GM18519 (cell line): ENCODE measurements at regions not wholly inside any gene's neighbourhood (a gene's known extent, or its start where the extent isn't known, plus 50 kb on each side); places are given as distances from the start of the nearest gene placed in this dataset.
"Not testable (repeated sequence)": the region's sequence is repeated elsewhere in the genome, so short reads cannot be mapped to it uniquely, and the experiment has no call there.

Experiments
- ATAC-seq: cut with Tn5 transposase; IDR thresholded peaks from one replicate; pipeline ENCODE4 v1.9.1; 2021; ENCODE audit warnings: mild to moderate bottlenecking, moderate library complexity; ENCODE audit not compliant: unreplicated experiment, low FRiP score

DNA sequence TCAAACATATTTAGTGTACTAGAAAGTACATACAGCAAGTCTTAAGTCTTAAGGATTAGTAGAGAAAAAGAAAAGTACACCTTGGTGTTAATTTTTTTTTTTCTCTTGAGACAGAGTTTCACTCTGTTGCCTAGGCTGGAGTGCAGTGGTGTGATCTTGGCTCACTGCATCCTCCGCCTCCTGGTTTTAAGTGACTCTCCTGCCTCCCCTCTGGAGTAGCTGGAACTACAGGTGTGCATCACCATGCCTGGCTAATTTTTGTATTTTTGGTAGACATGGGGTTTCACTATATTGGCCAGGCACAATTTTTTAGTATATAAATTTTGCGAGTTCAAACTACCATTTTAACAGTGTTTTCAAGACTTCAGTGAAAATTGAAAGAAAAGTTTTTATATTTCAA, 1941.1 kb upstream of the CDH6 start:
- no peak for ATAC-seq

DNA sequence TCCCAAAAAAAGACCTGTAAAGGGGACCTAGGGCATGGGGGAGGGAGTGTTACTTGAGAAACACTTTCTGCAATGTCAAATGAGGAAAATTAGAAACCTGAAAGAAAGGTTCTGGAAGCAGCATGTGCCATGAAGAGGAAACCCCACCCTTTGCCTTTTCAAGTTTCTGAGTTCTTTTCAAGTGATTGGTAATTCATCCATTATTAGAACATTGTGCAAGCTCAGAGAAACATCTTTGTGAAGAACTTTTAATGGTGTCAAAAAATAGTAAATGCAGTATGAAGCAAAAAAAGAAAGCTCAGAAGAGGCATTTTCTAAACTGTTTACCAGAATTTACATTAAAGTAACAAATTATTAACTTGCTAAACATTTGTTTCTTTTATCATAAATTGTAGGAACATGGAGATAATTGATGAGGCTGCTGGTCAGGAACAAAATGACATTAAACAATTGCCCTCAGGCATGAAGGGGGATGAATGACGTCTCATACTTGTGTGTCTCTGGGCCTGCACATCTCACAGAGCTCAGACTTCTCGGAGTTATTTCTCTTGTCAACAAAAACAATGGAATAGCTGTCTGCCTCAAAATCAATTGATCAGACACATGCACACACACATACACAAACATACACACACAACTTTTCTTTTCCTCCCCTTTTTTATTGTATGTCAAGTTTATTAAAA, 1946.0 kb upstream of the CDH6 start:
- no peak for ATAC-seq

DNA sequence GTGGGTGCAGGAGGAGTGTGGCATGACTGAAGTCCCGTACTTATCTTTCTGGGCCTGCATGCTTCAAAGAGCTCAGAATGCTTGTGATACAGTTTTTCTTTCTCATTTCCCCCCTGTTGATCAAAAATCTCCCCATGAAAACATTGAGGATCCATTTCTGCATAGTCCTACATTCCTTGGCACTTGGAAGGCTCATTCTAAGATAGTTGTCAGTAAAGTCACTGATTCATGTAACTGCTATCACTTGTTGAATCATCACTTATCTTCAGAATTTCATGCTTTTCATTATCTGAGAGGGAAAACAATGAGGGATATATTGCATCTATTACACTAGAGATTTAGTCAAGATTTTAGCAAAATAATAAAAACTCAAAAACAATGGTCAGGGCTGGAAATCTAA, 1953.1 kb upstream of the CDH6 start:
- ATAC-seq = no peak

DNA sequence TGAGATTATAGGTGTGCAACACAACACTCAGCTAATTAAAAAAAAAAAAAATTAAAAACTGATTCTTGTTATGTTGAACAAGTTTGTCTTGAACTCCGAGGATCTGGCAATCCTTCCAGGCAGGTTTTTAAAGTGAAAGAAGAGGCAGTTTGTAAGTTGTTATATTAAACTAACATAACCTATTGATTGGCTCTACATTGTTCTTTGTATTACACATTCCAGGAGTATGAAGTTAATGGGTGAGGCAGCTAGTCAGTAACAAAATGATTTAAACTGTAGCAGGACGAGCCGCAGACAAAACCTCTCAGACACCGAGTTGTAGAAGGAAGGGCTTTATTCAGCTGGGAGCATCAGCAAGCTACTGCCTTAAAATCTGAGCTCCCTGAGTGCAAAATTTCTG, 1953.9 kb upstream of the CDH6 start:
- no peak for ATAC-seq

DNA sequence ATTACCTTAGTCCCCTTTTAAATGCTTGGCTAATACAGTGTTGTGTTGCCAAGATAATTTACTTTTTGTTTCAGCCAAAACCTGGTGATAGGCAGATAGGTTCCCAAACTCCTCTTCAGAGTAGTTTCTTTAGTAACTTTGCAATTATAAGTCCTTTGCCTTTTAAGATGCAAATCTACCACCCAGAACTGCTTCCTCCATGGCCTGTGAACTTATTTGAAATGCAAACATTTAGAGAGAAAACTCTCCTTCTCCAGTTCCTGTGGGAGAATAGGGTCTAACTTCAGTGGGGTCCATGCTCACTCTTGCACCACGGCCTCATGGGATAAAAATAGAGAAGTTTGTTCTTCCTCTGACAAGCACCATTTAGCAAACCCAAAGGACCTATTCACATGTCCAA, 1955.4 kb upstream of the CDH6 start:
- no peak for ATAC-seq

DNA sequence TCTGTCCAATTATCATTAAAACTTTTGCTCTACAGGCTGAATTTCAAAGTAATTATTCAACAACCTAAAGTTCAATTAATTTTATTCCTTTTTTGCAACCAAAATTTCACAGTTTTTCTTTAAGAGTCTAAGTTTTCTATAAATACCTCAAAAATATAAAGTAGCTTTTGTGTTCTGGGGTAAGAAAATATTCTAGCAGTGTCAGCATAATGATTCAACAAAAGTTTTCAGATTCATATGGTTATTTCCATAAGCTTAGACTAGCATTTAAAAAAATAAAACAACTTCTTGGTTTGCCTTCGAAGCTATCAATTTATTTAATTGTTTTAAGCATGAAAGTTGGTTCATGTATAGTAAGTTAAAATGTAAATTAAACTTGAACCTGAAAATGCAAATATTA, 1962.3 kb upstream of the CDH6 start:
- no peak for ATAC-seq

DNA sequence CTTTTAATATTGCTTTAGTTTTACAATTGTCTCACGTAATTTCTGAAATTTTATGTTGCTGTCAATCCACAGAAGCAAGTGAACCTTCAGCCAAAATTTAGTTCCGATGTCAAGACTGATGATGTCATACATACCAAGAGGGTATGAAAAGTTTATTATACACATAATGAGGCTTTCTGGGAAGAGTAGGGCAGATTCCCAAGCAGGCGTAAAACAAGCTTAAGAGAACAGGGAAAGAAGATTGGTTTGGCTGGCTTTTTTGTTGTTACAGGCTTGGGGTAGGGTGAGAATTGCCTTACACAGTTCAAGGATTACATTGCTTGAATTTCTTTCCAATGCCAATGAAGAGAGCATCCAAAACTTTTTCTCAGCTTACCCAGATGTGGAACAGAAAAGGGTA, 1962.9 kb upstream of the CDH6 start:
- ATAC-seq = no peak

DNA sequence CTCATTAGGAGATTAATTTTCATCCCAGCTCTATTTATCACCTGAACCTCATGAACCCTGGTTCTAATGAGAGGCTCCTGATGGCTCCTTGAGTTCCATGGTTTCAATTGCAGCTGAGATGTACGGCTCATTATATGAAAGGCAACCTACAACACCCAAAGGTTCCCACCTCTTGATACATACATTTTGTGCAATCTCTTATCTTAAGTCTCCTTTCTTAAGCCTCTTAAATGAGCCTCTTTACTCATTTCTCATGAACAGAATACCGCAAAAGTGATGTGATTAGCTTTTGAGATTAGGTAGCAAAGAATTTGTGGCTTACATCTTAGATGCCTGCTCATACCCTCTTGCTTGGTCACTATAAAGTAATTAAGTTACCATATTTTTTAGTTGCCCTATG, 1964.0 kb upstream of the CDH6 start:
- no peak for ATAC-seq

DNA sequence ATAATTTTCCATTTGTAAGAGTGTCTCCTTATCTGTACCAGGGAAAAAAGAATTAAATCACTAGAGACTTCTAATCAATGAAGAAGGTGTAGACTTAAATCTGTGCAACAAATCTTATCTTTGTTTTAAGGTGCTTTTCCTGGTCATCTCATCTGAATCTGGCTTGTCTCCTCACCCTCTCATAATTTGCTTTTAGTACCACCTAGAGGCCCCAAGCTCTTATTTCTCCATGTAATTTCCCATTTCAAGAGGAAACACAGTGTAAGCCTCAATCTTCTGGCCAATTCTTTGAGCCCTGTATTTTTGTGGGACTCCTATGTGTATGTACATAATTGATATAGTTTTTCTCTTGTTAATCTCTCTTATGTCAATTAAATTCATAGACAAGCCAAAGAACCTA, 1975.3 kb upstream of the CDH6 start:
- ATAC-seq = no peak

DNA sequence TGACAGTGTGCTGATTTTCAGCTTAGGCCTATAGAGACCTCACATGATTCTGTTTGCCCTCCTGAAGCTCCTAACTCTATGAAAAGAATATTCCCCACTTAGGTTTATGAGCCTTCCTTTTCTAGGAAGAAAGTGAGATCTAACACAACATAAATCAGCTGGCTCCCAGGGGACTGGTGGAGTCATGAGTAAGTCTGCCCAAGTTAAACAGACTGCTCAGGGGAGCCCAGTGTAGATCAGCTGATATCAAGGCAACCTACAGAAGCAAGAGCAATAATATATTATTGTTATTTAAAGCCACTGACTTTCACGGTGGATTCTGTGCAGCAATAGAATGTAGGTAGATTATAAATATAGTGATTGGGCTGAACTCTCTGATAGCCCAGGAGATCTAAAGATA, 1978.6 kb upstream of the CDH6 start:
- ATAC-seq = no peak

DNA sequence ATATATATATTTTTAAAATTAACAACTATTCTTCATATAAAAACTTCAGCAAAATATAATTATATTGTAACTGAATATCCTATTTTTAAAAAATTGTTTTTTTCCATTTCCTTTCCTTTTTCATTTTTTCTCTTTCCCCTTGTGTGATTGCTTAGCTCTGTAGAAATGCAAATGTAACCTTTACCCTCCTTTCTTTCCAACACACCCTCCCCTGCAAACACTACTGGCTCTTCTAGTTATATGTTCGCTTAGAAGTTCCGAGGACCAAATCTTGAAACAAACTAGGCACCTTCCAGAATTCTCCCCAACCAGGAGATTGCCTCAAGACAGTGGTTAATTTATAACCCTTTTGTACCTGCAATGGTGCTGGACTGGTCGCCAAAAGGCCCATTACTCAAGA, 1980.0 kb upstream of the CDH6 start:
- no peak for ATAC-seq

DNA sequence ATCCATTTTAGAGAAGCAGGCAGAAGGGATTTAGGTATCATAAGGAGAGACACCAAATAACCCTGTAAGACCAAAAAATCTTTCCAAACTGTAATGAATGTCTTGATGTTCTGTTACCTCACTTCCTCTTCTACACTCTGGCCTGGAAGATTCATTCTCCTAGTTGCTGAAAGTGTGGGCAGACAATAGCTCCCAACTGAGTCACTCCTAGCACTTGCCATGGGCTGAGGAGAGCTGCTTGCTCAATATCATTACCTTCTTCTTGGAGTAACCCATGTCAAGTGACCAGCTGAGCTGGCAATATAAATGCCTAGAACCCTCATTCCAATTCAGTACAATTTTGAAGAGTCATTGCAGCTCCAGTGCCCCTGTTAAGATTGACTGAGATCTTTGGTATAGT, 1985.5 kb upstream of the CDH6 start:
- ATAC-seq = no peak

DNA sequence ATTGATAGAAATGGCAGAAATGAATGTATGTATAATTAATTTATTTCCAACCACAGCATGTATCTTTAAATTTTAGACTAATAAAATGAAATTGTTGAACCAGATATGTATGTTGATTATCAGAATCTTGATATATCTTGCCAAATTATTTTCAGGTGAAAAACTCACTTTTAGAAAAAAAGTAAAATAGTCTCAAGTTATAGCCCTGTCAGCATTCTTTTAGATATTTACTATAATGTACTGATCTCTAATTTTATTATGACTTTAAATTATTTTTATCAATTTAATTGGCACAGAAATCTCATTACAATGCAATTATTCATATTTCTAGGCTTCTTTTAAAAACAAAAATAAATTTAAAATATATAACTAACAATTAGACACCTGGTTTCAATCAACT, 1990.4 kb upstream of the CDH6 start:
- no peak for ATAC-seq

DNA sequence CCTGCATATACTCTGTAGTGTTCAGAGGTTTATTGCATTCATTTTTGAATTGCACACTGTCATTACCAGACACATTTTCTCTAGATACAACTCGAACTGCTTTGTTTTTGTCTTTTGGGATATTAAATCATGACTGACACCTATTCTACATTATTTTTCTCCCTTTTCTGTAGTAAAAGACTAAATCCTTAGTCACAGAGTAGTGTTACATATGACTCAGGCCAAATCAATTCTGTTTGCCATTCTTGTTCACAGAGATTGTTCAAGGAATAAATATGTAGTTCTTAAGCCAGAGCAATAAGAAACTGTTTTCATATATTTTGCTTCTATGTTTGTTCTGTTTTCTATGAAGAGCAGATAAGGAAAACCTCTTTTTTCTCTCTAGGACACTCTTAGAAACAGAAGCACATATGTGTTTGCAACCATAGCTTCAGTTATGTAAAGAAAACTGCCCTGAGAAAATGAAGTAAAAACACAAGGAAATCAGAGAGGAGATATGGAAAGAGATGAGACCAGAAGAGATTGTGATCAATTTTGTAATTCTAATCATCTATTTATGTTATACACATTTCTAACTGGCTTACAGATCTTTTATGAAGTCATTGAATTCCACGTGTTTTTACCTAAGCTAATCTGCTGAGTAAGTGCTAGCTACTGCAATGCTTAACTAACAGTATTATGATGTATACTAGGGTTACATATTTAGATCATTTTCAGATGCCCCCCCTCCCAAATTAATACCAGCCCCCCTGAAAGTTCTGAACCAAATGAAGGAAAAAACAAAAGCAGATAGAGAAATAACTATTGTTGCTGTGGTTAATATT, 1995.6 kb upstream of the CDH6 start:
- no peak for ATAC-seq

DNA sequence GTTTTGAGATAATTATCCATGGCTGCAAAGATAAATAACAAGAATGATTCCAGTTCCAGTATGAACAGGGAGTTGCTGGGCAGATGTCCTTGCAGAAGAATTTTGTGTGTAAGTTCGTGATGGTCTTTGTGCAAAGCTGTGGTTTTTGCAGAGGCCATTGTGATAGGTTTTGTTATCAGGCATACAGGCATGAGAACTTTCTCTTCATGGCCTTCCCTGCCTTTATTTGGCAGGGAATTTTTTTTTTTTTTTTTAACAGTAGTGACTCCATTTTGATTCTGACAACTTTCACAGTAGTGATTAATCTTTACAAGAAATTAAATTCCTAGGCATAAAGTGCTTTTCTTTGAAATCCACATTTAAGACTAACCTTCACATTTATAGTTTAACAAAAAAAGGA, 1999.5 kb upstream of the CDH6 start:
- ATAC-seq = no peak

DNA sequence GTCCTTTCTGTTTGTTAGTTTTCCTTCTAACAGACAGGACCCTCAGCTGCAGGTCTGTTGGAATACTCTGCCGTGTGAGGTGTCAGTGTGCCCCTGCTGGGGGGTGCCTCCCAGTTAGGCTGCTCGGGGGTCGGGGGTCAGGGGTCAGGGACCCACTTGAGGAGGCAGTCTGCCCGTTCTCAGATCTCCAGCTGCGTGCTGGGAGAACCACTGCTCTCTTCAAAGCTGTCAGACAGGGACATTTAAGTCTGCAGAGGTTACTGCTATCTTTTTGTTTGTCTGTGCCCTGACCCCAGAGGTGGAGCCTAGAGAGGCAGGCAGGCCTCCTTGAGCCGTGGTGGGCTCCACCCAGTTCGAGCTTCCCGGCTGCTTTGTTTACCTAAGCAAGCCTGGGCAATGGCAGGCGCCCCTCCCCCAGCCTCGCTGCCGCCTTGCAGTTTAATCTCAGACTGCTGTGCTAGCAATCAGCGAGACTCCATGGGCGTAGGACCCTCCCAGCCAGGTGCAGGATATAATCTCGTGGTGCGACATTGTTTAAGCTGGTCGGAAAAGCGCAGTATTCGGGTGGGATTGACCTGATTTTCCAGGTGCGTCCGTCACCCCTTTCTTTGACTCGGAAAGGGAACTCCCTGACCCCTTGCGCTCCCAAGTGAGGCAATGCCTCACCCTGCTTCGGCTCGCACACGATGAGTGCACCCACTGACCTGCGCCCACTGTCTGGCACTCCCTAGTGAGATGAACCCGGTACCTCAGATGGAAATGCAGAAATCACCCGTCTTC, 2002.0 kb upstream of the CDH6 start:
- ATAC-seq = not testable (repeated sequence)

DNA sequence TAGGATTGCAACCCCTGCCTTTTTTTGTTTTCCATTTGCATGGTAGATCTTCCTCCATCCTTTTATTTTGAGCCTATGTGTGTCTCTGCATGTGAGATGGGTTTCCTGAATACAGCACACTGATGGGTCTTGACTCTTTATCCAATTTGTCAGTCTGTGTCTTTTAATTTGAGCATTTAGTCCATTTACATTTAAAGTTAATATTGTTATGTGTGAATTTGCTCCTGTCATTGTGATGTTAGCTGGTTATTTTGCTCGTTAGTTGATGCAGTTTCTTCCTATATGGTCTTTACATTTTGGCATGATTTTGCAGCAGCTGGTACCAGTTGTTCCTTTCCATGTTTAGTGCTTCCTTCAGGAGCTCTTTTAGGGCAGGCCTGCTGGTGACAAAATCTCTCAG, 2003.1 kb upstream of the CDH6 start:
- not testable (repeated sequence) for ATAC-seq

DNA sequence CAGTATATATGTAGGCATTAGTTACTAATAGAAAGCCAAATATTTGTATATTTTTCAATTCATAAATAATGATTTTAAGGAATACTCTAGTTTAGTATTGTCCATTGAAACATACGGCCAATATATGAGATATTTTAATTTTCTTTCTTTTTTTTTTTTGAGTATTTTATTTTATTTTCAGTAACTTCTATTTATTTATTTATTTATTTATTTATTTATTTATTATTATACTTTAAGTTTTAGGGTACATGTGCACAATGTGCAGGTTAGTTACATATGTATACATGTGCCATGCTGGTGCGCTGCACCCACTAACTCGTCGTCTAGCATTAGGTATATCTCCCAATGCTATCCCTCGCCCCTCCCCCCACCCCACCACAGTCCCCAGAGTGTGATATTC, 2007.1 kb upstream of the CDH6 start:
- not testable (repeated sequence) for ATAC-seq

DNA sequence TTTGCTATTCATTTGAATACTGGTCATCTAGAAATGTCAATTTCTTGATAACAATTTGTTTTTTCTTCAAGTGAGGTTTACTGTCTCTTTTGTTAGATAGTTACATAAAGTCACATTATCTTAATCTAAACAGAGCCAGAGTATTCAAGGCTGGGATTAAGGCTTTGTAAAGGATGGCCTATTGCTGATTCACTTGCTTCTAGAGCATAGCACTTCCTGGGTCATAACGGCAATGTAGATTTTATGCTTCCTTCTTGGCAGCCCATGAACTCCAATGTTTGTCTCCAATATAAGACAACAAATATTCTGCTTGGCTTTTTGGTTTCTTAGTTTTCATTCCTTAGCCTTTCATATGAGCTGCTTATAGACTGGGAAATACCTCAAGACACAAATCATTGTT, 2007.9 kb upstream of the CDH6 start:
- ATAC-seq = no peak

DNA sequence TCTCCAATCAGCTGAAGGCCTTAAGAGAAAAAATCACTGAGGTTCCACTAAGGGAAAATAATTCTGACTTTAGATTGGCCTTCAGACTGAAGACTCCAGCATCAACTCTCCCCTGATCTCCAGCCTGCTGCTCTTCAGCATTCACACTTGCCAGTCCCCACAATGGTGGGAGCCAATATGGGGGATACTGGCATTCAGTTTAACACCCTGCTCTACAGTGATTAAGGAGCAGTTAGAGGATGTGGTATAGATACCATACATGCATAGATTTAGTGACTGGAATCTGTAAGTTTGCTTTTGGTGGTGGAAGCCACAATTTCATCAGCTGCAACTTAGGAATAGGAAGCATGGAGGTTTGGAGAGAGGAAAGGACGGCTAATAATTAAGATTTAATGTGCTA, 2017.7 kb upstream of the CDH6 start:
- no peak for ATAC-seq

DNA sequence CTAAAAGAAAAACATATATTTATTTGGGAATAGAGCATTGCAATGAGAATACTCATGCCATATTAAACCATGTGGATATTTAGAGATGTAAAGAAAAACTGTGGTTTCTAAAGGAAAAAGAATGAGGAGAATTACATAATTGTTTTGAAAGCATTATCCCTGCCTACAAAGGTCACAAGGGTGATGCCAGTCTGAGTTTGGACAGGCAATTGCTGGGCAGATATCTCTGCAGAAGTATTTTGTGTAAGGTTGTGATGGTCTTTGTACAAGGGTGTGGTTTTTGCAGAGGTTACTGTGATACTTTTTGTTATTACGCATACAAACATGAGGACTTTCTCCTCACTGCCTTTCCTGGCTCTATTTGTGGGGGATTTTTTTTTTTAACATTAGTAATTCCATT, 2022.9 kb upstream of the CDH6 start:
- ATAC-seq = no peak

DNA sequence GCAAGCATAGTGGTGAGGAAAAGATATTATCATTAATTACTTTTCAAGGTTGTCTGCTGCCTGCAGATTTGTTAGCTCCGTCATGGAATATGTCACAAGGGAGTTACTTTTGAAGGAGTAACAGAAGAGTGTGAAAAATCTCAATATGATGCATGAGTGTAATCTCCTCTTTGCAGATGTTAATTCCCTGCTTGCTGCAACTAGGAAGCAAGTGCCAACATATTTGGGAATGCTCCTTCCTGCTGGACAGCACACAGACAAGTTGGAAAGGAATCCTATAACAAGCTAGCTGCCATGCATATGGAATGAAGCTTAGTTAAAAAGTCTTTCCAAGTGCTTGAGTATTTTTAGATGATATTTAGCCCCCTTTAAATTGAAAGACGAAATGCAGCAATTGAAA, 2023.6 kb upstream of the CDH6 start:
- ATAC-seq = no peak
